ENCODE measurements at regions not wholly inside any gene's neighbourhood (a gene's known extent, or its start where the extent isn't known, plus 50 kb on each side); places are given as distances from the start of the nearest gene placed in this dataset.

GRCh38 chr12:78402366-78403134 is 462.0 kb upstream of the SYT1 start:
- no peaks in the 10 kb centered on the region for H3K27me3 Mint-ChIP-seq
- no peak overlapping the region for H3K4me3 Mint-ChIP-seq (ENCODE audit: low read depth)
- no peak for TF ChIP-seq CTCF (IDR thresholded peaks at IDR 0.05; ENCODE audit: unreplicated experiment)
- H3K36me3 Mint-ChIP-seq (ENCODE audit: insufficient read depth) = no peaks in the 10 kb centered on the region
- no peak overlapping the region for H3K27ac Mint-ChIP-seq
- no peaks in the 10 kb centered on the region for H3K9me3 Mint-ChIP-seq (ENCODE audit: low read depth)
- peaks cover 2% of the 10 kb centered on the region for H3K4me1 Mint-ChIP-seq (ENCODE audit: low read depth)
- DNase-seq (ENCODE audit: low spot score, unreplicated experiment) = no peak

- H3K4me3 Mint-ChIP-seq (ENCODE audit: low read depth) = no peak overlapping the region
- H3K27ac Mint-ChIP-seq = no peak overlapping the region
- H3K4me1 Mint-ChIP-seq (ENCODE audit: low read depth) = peaks cover 4% of the 10 kb centered on the region
- no peaks in the 10 kb centered on the region for H3K36me3 Mint-ChIP-seq (ENCODE audit: insufficient read depth)
- DNase-seq (ENCODE audit: low spot score, unreplicated experiment) = no peak
- TF ChIP-seq CTCF (IDR thresholded peaks at IDR 0.05; ENCODE audit: unreplicated experiment) = no peak
- H3K27me3 Mint-ChIP-seq = no peaks in the 10 kb centered on the region
- H3K9me3 Mint-ChIP-seq (ENCODE audit: low read depth) = no peaks in the 10 kb centered on the region
Observed at GRCh38 chr12:78403136-78403535, 461.4 kb upstream of the SYT1 start.

- H3K27ac Mint-ChIP-seq = no peak overlapping the region
- TF ChIP-seq CTCF (IDR thresholded peaks at IDR 0.05; ENCODE audit: unreplicated experiment) = no peak
Observed at GRCh38 chr12:78403681-78404080, 460.9 kb upstream of the SYT1 start.

GRCh38 chr12:78406213-78406612 is 458.4 kb upstream of the SYT1 start:
- Mint-ChIP-seq H3K4me3 (ENCODE audit: low read depth) (no peak overlapping the region), H3K9me3 (ENCODE audit: low read depth) (no peaks in the 10 kb centered on the region), H3K27me3 (no peaks in the 10 kb centered on the region), H3K36me3 (ENCODE audit: insufficient read depth) (no peaks in the 10 kb centered on the region), H3K4me1 (ENCODE audit: low read depth) (peaks cover 4% of the 10 kb centered on the region), H3K27ac (no peak overlapping the region)
- no peak for TF ChIP-seq CTCF (IDR thresholded peaks at IDR 0.05; ENCODE audit: unreplicated experiment)
- no peak for DNase-seq (ENCODE audit: low spot score, unreplicated experiment)

More at GRCh38 chr12:78403681-78404080, 460.9 kb upstream of the SYT1 start:
- Mint-ChIP-seq H3K4me1 (ENCODE audit: low read depth) (peaks cover 4% of the 10 kb centered on the region), H3K27me3 (no peaks in the 10 kb centered on the region), H3K4me3 (ENCODE audit: low read depth) (no peak overlapping the region), H3K36me3 (ENCODE audit: insufficient read depth) (no peaks in the 10 kb centered on the region), H3K9me3 (ENCODE audit: low read depth) (no peaks in the 10 kb centered on the region)
- no peak for DNase-seq (ENCODE audit: low spot score, unreplicated experiment)

GRCh38 chr12:78406828-78407227 is 457.7 kb upstream of the SYT1 start:
- no peaks in the 10 kb centered on the region for H3K27me3 Mint-ChIP-seq
- H3K4me3 Mint-ChIP-seq (ENCODE audit: low read depth) = no peak overlapping the region
- no peak for TF ChIP-seq CTCF (IDR thresholded peaks at IDR 0.05; ENCODE audit: unreplicated experiment)
- no peaks in the 10 kb centered on the region for H3K9me3 Mint-ChIP-seq (ENCODE audit: low read depth)
- no peak for DNase-seq (ENCODE audit: low spot score, unreplicated experiment)
- no peaks in the 10 kb centered on the region for H3K36me3 Mint-ChIP-seq (ENCODE audit: insufficient read depth)
- H3K27ac Mint-ChIP-seq = no peak overlapping the region
- peaks cover 4% of the 10 kb centered on the region for H3K4me1 Mint-ChIP-seq (ENCODE audit: low read depth)
